Liver (tissue), 3 donors: ENCODE measurements at regions not wholly inside any gene's neighbourhood (a gene's known extent, or its start where the extent isn't known, plus 50 kb on each side); places are given as distances from the start of the nearest gene placed in this dataset.

Experiments
- SP1 ChIP-seq: IDR thresholded peaks from 2 replicates; pipeline ENCODE4 v1.6.1; 2018; ENCODE audit warnings: antibody characterized with exemption, mild to moderate bottlenecking
- TAF1 ChIP-seq: conservative IDR thresholded peaks from 2 replicates; pipeline ENCODE4 v1.6.1; 2016; ENCODE audit warnings: antibody characterized with exemption, mild to moderate bottlenecking
- TF ChIP-seq, protein P1 (sequence below): fragments of 150-350 bp; IDR thresholded peaks from 2 replicates; pipeline ENCODE4 v1.5.1; 2017; ENCODE audit warnings: improper control_type of control experiment, low read depth, low read length; ENCODE audit not compliant: missing input control
- donor health status: healthy.
- donor health status: healthy.

GRCh38 chr9:79104951-79105350, 466.8 kb upstream of the TLE4 start:
- TF ChIP-seq TAF1 (no peak), SP1 (no peak)
- TF ChIP-seq, protein P1, sequence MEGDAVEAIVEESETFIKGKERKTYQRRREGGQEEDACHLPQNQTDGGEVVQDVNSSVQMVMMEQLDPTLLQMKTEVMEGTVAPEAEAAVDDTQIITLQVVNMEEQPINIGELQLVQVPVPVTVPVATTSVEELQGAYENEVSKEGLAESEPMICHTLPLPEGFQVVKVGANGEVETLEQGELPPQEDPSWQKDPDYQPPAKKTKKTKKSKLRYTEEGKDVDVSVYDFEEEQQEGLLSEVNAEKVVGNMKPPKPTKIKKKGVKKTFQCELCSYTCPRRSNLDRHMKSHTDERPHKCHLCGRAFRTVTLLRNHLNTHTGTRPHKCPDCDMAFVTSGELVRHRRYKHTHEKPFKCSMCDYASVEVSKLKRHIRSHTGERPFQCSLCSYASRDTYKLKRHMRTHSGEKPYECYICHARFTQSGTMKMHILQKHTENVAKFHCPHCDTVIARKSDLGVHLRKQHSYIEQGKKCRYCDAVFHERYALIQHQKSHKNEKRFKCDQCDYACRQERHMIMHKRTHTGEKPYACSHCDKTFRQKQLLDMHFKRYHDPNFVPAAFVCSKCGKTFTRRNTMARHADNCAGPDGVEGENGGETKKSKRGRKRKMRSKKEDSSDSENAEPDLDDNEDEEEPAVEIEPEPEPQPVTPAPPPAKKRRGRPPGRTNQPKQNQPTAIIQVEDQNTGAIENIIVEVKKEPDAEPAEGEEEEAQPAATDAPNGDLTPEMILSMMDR, result no peak
